GM19438 (cell line): ENCODE measurements at regions not wholly inside any gene's neighbourhood (a gene's known extent, or its start where the extent isn't known, plus 50 kb on each side); places are given as distances from the start of the nearest gene placed in this dataset.
"Not testable (repeated sequence)": the region's sequence is repeated elsewhere in the genome, so short reads cannot be mapped to it uniquely, and the experiment has no call there.

Experiments used
- ATAC-seq: cut with Tn5 transposase; IDR thresholded peaks from one replicate; pipeline ENCODE4 v1.9.1; 2021; ENCODE audit warnings: low read depth; ENCODE audit not compliant: unreplicated experiment

DNA sequence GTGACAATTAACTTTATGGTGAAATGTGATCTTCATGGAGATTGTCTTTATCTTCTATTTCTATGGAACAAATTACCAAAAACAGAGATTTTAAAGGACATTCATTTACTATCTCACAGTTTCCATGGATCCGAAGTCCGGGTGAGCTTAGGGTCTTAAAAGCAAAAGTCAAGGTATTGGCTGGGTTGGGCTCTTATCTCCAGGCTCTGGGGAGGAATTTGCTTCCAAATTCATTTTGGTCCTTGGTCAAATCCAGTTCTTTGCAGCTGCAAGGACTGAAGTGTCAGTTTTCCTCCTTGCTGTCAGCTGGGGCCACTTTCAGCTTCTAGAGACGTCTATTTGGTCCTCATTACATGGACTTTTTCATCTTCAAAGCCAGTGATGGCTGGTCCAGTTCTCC, 395.8 kb upstream of the MAF start:
- ATAC-seq = no peak

DNA sequence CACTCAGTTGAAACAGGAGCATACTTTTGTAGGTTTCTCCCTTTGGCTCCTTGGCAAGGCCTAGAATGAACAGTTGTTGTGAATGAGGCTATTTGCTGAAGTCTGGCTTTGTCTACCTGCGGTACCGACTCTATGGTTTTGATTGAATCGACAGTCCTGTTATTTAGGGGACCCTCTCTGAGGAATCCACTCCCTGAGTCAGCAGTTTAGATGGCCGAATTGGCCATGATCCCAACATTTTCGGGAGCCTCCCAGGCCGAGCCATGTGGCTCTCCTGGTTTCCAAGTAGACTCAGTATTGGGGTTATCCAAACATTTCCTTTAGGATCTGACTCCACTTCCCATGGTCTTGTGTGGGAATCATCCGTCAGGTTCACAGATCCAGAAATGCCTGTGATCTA, 394.8 kb upstream of the MAF start:
- ATAC-seq = no peak

DNA sequence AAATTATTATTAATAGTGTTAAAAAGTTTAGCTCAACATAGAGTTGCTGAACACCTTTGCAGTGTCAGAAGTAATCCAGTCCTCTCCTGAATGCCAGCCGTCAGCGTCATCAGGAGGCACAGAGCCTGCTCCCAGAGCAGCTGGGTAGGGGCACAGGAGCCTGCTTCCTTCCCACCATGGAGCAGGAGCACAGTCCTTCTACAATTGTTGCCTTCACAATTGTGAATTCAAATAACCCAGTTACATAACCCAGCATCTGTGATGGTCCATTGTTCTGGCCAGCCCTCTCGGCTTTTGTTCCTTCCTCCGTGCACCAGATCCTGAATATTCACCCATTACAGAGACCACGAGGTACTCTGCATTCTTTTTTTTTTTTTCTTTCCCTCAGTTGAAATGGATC, 393.9 kb upstream of the MAF start:
- no peak for ATAC-seq

DNA sequence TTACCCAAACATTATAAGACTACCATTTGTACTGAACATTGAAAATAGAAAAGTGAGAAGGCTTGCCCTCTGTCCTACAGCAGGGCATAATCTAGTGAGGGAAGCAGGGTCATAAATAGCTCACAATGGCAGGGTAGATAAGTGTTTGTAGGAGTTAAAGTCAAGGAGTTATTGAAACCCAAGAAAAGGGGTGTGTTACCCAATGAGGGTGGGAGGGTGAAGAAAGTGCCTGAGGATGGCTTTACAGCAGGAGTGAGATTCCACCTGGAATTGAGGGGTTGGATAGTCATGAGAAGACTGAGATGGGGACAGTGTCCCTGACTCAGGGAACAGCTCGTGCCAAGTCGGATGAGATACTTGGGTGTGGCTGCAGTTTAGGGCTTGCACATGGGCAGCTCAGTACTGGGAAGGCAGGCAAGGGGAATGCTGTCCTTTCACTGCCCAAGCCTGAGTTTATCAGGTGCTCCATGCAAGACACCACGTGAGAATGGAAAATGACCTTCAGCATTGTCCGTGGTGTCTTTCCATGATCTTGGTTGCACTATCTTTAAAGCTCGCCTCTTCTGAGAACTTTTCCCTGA, 393.2 kb upstream of the MAF start:
- ATAC-seq = no peak

DNA sequence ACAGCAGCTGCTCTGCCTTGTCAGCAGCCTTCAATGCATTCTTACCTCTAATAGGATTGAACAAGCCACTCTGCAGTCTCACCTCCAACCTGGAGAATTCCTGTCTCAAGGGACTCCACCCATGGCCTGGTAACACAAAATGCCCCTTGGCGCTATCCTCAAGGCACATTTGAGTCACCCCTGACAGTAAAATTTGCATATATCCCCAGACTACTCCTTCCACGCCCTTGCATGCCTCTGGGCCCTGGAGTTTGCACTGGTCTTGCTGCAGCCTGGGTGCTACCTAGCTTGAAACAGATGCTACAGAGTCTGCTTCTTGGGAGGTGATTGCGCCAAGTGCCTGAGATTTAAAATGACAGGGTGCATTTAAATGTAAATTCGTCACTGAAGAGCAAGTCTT, 391.4 kb upstream of the MAF start:
- no peak for ATAC-seq

DNA sequence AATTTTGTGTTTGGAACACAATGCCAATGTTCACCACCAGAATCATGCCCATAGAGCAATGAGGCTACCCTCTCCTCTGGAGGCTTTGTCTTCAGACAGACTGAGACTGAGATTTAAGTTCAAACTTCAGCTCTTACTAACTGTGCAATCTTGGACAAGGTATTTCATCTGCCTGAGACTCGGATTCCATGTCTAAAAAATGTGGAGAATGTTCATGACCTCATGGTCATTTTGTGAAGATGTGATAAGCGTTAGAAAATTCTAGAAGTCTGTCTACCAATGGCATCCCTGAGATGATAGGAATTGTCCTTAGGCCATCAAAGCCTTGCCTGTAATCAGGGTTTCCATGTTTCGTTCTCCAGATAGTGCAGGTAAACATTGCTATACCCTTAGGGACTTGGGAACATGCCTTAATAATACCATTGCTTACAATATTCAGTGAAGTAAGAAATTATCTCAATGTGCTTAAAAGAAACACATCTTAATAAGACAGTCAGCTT, 388.2 kb upstream of the MAF start:
- ATAC-seq = no peak

DNA sequence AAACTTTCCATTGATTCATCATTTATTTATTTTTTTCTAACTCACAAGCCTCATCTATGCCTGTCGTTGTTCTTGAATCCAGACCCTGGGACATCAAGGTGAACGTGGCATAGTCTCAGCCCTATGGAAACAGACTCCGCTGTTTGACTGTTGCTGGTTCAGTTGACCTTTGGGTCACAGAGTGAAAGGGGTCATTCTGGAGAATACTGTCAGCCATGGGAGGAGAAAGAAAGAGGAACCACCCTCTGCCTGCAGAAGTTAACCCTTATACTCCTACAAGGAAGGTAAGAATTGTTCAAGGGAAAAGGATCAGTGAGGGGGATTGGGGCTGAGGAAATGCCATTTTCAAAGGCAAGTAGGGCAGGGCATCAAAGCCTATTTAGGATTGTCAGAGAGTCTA, 387.6 kb upstream of the MAF start:
- no peak for ATAC-seq

DNA sequence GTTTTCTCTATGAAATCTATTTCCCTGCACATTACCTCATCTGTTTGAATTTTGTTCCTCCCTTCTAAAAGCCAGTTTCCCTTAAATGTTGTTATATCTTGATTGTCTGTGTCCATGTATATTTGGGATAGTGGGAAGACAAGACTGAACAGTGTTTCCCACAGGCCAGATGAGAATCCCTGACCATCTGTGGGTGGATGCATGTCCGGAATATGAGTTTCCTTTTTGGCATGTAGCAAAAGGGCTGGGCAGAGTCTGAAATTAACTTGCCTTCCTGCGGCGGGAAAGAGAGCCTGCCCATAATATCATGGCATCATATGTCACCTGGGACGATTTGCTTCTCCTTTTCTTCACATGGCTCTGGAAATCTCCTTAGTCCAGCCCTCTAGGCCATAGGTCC, 385.8 kb upstream of the MAF start:
- no peak for ATAC-seq

DNA sequence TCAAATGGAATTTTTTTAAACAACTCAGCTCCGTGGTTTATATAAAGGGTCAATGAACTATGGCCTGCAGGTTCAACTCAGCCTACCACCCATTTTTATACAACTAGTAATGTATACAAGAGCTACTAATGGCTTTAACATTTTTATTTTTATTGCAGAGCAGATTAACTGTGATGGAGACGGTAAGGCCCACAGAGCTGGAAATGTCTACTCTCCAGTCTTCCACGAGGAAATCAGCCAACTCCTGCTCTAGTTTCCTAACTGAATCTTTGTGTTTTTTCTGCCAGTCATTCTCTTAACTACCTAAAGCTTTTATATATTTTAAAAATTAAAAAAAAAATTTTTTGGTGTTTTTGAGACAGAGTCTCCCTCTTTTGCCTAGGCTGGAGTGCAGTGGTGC, 385.1 kb upstream of the MAF start:
- ATAC-seq = no peak

DNA sequence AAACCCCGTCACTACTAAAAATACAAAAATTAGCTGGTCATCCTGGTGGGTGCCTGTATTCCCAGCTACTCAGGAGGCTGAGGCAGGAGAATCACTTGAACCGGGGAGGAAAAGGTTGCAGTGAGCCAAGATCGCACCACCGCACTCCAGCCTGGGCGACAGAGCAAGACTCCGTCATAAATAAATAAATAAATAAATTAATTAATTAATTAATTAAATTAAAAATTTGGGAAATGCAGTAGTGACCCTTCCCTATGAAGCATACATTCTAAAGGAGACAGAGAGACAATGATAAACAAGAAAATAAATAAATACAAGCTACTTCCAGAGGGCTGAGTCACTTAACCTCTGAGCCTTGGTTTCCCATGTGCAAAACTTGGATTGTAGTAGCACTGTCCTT, 383.6 kb upstream of the MAF start:
- not testable (repeated sequence) for ATAC-seq

DNA sequence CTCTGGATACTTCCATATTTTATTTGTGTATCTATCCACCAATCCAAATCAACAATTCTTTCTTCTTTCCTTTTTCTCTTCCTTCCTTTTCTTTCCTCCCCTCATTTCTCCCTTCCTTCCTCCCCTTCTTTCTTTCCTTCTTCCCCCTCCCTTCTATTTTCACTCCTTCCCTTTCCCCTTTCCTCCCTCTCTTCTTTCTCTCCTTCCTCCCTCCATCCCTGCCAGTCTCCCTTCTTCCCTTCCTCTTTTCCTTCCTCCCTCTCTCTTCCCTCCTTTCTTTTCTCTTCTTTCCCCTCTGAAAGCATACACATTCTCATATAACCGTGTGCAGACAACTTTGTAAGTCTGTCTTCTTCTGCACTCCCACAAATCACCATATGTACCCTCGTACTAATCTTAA, 382.3 kb upstream of the MAF start:
- ATAC-seq = no peak

DNA sequence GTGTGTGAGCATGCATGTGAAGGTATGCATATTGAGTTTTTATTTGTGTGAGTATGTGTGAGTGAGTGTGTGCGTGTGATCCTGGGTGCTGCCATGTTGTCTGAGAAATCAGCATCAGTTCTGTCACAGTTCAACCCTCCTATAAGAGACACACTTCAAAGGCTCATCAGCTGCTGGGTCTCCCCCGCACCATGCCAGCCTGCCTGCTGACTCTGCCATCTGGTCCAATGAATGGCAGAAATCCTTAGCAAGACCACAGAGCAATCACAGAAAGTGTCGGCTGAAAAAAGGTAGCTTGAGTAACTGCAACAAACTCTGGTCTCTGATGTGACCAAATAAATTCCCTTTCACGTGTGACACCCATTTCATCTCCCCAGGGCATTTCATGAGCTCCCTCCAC, 381.8 kb upstream of the MAF start:
- no peak for ATAC-seq

DNA sequence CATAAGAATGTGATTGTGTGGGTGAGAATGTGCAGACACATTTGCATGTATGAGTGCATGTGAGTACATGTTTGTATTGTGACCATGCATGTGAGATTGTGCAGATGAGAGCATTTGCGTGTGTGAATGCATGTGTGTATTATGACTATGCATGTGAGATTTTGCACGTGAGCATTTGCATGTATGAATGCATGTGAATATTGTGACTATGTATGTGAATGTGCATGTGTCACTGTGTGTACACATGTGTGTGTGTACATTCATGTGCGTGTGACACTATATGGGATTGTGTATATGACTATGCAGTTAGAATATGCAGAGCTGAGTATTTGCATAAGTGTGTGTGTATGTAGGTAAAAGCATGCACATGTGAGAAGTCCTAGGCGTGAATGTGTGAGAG, 381.3 kb upstream of the MAF start:
- ATAC-seq = no peak

DNA sequence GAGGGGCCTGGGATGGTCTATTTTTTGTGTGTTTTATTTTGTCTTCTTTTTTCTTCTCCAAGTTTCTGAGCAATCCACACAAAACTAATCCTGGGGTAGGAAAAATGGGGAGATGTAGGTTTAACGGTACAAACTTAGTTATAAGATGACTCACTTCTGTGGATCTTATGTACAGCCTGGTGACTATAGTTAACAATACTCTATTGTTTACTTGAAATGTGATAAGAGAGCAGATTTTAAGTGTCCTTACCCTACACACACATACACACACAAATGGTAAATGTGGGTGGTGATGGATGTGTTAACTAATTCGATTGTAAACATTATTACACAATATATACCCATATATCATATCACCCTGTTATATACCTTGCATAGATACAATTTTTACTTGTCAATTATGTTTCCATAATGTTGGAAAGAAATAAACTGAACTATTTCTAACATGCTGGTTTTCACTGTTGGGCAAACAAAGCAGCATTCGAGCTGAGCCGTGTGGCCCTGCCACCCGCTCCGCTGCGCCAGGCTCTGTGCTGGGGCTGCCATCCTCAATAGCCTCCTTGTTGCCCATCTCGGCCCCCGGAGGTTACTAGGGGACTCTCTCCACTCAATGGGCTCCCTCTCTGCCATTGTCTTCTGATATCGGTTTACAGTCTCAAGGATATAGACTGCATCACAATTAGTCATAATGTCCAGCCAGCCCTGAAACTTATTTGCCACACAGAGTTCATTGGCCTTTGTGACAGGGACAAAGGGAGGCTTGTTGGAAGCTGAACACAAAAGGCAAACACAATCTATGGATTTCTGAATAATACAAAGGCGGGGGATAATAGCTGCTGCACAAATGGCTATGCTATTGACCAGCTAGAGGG, 380.3 kb upstream of the MAF start:
- ATAC-seq = no peak

DNA sequence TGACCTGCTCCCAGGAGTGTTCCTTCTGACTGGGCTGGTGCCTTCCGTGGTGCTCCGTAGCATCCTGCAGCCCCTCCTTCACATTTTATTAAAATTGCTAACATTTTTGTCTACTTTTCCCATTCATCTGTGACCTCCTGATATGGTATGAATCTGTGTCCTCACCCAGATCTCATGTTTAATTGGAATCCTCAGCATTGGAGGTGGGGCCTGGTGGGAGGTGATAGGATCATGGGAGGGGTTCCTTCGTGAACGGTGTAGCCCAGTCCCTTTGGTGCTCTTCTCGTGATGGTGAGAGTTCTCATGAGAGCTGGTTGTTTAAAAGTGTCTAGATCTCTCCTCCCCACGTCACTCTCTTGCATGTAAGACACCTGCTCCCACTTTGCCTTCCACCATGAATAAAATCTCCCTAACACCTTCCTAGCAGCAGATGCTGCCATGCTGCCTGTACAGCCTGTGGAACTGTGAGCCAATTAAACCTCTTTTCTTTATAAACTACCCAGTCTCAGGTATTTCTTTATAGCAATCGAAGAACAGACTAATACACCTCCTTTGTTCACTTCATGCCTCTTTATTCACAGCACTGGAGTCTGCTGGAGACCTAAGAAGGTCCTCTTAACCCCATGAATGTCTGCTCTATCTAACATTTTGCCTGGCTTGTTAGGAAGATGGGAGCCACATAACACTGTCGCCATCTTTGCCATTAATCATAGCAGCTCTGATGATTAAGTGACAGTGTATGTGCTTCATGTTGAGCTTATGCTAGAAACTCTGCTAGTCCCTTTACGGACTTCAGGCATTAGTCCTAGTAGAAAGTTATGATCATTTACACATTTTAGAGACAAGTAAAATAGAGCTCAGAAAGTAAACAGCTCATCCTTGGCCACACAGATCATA, 377.7 kb upstream of the MAF start:
- ATAC-seq = no peak

DNA sequence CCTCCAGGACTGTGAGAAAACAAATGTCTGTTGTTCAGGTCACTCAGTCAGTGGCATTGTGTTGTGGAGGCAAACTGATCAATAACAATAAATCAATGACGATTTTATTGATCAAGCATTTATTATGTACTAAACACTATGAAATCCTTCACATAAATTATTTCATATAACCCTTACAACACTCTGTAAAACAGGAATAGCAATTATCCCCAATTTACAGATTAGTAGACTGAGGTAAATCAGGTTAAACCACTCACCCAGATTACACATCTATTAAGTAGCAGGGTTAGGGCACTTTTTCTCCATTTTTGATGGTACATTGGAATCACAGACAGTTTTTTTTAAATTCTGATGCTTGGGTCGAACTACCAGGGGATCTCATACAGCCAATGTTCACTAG, 372.8 kb upstream of the MAF start:
- no peak for ATAC-seq

DNA sequence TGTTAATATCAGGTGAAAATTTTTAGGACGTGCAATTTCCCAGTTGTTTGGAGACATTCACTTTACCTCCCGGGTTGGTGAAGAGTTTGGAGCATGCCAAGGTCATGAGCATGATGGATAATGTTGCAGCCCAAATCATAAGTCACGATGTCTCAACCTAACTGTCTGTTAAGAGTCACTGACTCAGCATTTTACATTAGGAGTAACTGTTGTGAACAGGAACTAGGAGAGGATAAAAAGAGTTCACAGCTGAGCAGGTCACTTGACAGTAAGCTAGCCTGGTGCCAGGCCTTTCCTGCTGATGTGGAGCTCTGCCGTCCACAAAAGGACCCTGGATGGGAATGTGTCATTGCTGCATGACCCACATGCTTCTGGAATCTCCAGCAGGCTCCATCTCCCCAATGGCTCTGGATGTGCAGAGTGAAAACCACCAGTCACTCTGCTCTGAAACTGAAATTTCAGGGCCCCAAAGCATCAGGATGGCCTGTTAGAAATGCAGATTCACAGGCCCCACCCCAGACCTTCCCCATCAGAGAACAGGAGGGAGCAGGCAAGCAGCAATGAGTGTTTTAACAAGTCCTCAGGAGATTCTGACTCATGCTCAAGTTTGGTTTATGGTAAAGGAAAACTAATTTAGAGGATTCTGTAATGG, 371.6 kb upstream of the MAF start:
- ATAC-seq = no peak

DNA sequence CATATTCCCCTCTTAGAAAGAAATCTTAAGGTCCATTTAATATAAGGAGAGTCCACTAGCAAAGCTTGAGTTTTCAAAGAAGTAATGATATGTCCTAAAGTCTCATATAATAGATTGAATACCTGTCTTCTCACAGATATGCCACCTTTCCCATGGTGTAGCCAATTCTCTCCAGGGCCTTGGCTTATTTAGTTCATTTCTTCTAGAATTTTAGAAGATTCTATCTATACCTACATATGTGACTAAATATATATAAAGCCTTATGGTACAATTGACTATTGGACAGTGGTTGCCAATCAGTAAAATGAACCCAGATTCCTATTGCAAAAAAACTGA, 370.7 kb upstream of the MAF start:
- ATAC-seq = no peak

DNA sequence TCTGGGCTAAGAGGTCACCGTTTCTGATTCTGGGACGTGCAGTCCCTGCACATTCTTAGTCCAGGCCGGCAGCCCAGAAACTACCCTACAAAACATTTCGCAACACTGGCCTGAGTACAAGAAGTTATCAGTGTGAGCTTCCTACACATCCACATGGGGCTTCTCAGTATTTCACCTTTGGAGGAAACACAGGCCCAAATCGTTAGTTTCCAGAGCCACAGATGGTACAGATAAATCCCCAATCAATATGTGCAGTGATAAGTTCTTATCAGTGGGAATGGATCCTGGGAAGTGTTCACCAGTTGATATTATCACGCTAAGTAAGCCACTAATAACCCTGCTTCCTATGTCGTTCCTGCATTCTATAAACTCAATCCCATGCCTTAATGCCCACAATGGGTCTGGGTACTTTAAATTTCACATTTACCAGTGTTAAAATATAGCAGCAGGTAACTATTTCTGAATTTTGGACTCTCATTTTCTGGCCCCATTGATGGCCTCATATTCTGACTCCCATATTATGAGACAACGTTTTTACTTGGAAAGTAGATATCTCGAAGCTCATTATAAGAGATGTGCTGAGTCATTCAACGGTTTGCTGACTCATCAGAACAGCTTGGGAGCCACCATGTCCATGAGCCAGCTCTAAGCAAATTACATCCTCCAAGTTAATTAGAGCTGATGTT, 370.2 kb upstream of the MAF start:
- no peak for ATAC-seq

DNA sequence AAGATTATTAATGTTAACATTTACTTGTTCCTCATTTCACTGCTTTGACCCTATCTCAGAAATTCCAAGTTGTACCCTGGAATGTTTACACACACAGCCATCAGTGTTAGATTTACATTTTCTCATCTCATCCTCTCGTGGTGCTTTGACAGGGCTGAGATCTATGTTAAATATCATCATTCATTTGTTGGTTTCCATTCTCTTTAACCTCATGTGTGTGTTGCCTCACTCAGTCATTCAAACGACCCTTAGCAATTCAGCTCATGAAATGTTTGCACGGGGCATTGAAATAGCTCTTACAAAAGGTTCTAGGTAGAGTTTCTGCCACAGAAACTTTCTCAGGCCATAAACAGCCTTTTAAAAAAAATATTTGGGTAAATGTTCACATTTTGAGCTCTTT, 369.6 kb upstream of the MAF start:
- no peak for ATAC-seq
